ENCODE measurements at regions not wholly inside any gene's neighbourhood (a gene's known extent, or its start where the extent isn't known, plus 50 kb on each side); places are given as distances from the start of the nearest gene placed in this dataset.

GRCh38 chr11:130692220-130692619, 224.1 kb downstream of the SNX19 start:
- DNase-seq (ENCODE audit: low spot score in 2 of 2) = no peak
- WGBS, 2 donors = 83 to 92% methylated on average over 4 of the region's 4 CpGs
- H3K4me3 ChIP-seq (ENCODE audit: low read depth, poor library complexity, severe bottlenecking) = no peak overlapping the region
- no peak for TF ChIP-seq CTCF (IDR thresholded peaks at IDR 0.05)
- TF ChIP-seq POLR2A (IDR thresholded peaks at IDR 0.05) = no peak
- intact Hi-C loops (cut with DNase I; ENCODE audit: low total_unique reads) = no loop called here

GRCh38 chr11:130693543-130693942, 222.7 kb downstream of the SNX19 start:
- no peak for DNase-seq (ENCODE audit: low spot score in 2 of 2)
- intact Hi-C loops (cut with DNase I; ENCODE audit: low total_unique reads) = no loop called here
- H3K4me3 ChIP-seq (ENCODE audit: low read depth, poor library complexity, severe bottlenecking) = no peak overlapping the region
- 89 to 96% methylated on average over 5 of the region's 5 CpGs for WGBS, 2 donors
- TF ChIP-seq CTCF (IDR thresholded peaks at IDR 0.05) (no peak), POLR2A (IDR thresholded peaks at IDR 0.05) (no peak)

GRCh38 chr11:130694488-130695045, 221.7 kb downstream of the SNX19 start:
- TF ChIP-seq CTCF (IDR thresholded peaks at IDR 0.05) (no peak), POLR2A (IDR thresholded peaks at IDR 0.05) (no peak)
- H3K4me3 ChIP-seq (ENCODE audit: low read depth, poor library complexity, severe bottlenecking) = no peak overlapping the region
- DNase-seq (ENCODE audit: low spot score in 2 of 2) = no peak
- 76 to 79% methylated on average over 5 of the region's 5 CpGs for WGBS, 2 donors
- intact Hi-C loops (cut with DNase I; ENCODE audit: low total_unique reads) = no loop called here

- no peak for DNase-seq (ENCODE audit: low spot score in 2 of 2)
- WGBS, 2 donors = 87 to 88% methylated on average over 10 of the region's 10 CpGs
Measured at GRCh38 chr11:130698174-130698573, 218.1 kb downstream of the SNX19 start.

GRCh38 chr11:130699561-130699960, 216.7 kb downstream of the SNX19 start:
- no peak for DNase-seq (ENCODE audit: low spot score in 2 of 2)
- no peak for TF ChIP-seq CTCF (IDR thresholded peaks at IDR 0.05)
- no peak for TF ChIP-seq POLR2A (IDR thresholded peaks at IDR 0.05)
- 82 to 84% methylated on average over 7 of the region's 7 CpGs for whole genome bisulfite sequencing, 2 donors
- no peak overlapping the region for H3K4me3 ChIP-seq (ENCODE audit: low read depth, poor library complexity, severe bottlenecking)
- intact Hi-C loops (cut with DNase I; ENCODE audit: low total_unique reads) = no loop called here

More at GRCh38 chr11:130698174-130698573, 218.1 kb downstream of the SNX19 start:
- TF ChIP-seq CTCF (IDR thresholded peaks at IDR 0.05) = no peak
- TF ChIP-seq POLR2A (IDR thresholded peaks at IDR 0.05) = no peak
- intact Hi-C loops (cut with DNase I; ENCODE audit: low total_unique reads) = no loop called here
- H3K4me3 ChIP-seq (ENCODE audit: low read depth, poor library complexity, severe bottlenecking) = no peak overlapping the region

- TF ChIP-seq CTCF (IDR thresholded peaks at IDR 0.05) (no peak), POLR2A (IDR thresholded peaks at IDR 0.05) (no peak)
- intact Hi-C loops (cut with DNase I; ENCODE audit: low total_unique reads) = no loop called here
- no peak overlapping the region for H3K4me3 ChIP-seq (ENCODE audit: low read depth, poor library complexity, severe bottlenecking)
- DNase-seq (ENCODE audit: low spot score in 2 of 2) = no peak
Measured at GRCh38 chr11:130700092-130700491, 216.2 kb downstream of the SNX19 start.
